NT2/D1 (cell line): ENCODE measurements at regions not wholly inside any gene's neighbourhood (a gene's known extent, or its start where the extent isn't known, plus 50 kb on each side); places are given as distances from the start of the nearest gene placed in this dataset.

Experiments used
- DNase-seq: peaks from one replicate; pipeline ENCODE4 v3.0.0-alpha.2; 2011; ENCODE audit warnings: low read depth, low spot score
- H3K27me3 ChIP-seq: 2 replicates; pipeline ENCODE4 v1.6.0; 2011; ENCODE audit warnings: mild to moderate bottlenecking; ENCODE audit not compliant: insufficient read length, insufficient read depth
- H3K36me3 ChIP-seq: 2 replicates; pipeline ENCODE4 v1.6.1; 2011; ENCODE audit warnings: mild to moderate bottlenecking, low read length, mixed read lengths; ENCODE audit not compliant: insufficient read depth, insufficient read length
- H3K4me1 ChIP-seq: 2 replicates; pipeline ENCODE4 v1.5.1; 2011; ENCODE audit not compliant: insufficient read depth, insufficient read length
- H3K4me3 ChIP-seq: 2 replicates; pipeline ENCODE4 v1.5.1; 2011; ENCODE audit warnings: low read depth; ENCODE audit not compliant: insufficient read length
- H3K9ac ChIP-seq: 2 replicates; pipeline ENCODE4 v1.6.0; 2011; ENCODE audit warnings: low read depth; ENCODE audit not compliant: insufficient read length
- H3K9me3 ChIP-seq: 2 replicates; pipeline ENCODE4 v1.5.1; 2011; ENCODE audit warnings: mild to moderate bottlenecking, low read length; ENCODE audit not compliant: insufficient read depth
- SUZ12 ChIP-seq: IDR thresholded peaks from 2 replicates; pipeline ENCODE4 v1.6.1; 2011; ENCODE audit not compliant: insufficient read length, insufficient read depth; ENCODE audit errors: extremely low read depth
- YY1 ChIP-seq: IDR thresholded peaks from 2 replicates; pipeline ENCODE4 v1.6.1; 2011; ENCODE audit not compliant: insufficient read length, insufficient read depth
- ZNF274 ChIP-seq: IDR thresholded peaks from 2 replicates; pipeline ENCODE4 v1.6.1; 2011; ENCODE audit warnings: mild to moderate bottlenecking, low read depth, low read length

DNA sequence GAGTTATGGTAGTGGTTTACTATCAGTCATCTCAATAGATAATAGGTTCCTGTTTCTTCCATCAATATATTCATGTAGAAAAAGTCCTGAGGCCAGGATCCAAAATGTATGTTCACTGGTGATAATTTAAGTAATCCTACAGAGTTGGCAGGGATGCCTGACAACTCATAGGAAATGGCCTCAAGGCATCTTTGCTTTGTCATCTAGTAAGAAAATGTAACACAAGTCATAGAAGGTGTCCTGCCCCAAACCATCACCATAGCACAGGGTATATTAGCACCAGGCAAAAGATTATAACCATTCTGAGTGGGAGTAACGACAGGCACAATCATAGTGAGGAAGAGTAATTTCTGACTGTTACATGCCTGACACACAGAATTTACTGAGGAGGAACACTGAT is 257.0 kb downstream of the TMEM167A start:
- DNase-seq: no peak
- Histone ChIP-seq H3K9me3 (no peaks in the 10 kb centered on the region), H3K9ac (no peak overlapping the region), H3K4me3 (no peak overlapping the region), H3K4me1 (no peaks in the 10 kb centered on the region), H3K27me3 (no peaks in the 10 kb centered on the region), H3K36me3 (no peaks in the 10 kb centered on the region)
- no peak for TF ChIP-seq ZNF274
- no peak for TF ChIP-seq YY1
- TF ChIP-seq SUZ12: no peak

DNA sequence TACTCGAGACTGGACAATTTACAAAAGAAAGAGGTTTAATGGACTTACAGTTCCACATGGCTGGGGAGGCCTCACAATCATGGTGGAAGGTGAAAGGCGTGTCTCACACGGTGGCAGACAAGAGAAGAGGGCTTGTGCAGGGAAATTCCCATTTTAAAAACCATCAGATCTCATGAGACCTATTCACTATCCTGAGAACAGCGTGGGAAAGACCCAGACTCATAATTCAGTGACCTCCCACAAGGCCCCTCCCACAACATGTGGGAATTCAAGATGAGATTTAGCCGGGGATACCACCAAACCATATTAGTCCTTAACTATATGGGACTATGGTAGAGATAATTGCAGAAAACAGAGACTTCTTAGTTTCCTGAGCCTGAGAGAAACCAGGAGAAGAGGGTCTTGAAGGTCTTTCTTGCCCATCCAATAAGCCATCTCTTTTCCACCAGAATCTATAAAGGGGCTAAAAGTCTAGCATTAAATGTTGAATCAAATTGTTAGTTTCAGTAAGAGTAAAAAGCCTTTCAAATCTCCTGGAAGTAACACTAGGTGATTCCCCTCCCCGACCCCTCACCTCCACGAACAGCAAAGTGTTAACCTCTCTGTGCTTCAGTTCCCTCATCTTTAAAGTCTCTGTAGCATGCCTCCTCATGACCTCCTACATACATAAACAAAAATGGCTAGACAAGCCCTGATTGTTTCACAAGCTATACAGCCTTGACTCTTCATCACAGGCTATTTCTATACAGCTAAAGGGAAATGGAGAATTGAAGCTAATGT is 259.1 kb downstream of the TMEM167A start:
- DNase-seq: no peak
- no peaks in the 10 kb centered on the region for H3K27me3 ChIP-seq
- H3K9ac ChIP-seq: no peak overlapping the region
- H3K4me1 ChIP-seq: no peaks in the 10 kb centered on the region
- no peak overlapping the region for H3K4me3 ChIP-seq
- no peak for TF ChIP-seq ZNF274
- no peak for TF ChIP-seq SUZ12
- no peak for TF ChIP-seq YY1
- H3K9me3 ChIP-seq: no peaks in the 10 kb centered on the region
- H3K36me3 ChIP-seq: no peaks in the 10 kb centered on the region

DNA sequence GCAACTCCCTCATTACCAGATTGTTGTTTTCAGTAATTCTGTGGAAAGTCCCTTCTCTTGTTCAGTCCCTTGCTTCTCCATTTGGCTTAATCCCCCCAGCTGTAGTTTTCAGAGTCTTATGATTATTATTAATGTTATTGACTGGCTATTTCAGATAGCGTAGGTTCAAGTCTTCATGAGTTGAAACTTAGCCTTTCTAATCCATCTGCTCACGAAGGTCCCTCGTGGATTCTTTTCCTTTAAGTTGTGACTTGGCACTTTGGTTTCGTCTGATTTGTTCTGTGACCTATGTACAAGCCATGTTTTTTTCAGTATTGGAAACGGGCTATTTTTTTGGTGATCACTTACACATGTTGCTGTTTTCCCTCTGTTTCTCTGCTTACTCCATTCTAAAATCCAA is 260.3 kb downstream of the TMEM167A start:
- no peak for DNase-seq
- H3K4me3 ChIP-seq: no peak overlapping the region
- H3K4me1 ChIP-seq: no peaks in the 10 kb centered on the region
- H3K27me3 ChIP-seq: no peaks in the 10 kb centered on the region
- no peak overlapping the region for H3K9ac ChIP-seq
- no peaks in the 10 kb centered on the region for H3K36me3 ChIP-seq
- H3K9me3 ChIP-seq: no peaks in the 10 kb centered on the region
- no peak for TF ChIP-seq SUZ12
- TF ChIP-seq ZNF274: no peak
- TF ChIP-seq YY1: no peak

DNA sequence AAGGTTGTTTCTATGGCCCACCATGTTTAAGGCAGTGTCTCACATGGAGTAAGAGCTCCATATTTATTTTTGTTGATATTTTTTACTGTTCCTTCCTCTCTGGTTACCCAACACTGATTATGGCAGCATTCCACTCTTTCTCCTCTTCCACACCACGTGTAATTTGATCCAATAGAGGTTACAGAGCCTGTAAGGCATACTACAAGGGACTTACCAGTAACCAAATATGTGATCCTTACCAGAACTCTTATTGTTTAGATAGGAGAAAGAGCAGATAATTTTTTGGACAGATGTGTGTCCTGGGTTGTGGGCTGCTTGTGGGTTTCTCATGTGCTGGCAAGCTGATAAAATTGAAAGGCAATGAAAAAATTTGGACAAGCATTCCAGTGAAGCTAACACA is 261.3 kb downstream of the TMEM167A start:
- no peak for DNase-seq
- Histone ChIP-seq H3K9me3 (no peaks in the 10 kb centered on the region), H3K36me3 (no peaks in the 10 kb centered on the region), H3K4me1 (no peaks in the 10 kb centered on the region), H3K4me3 (no peak overlapping the region), H3K27me3 (no peaks in the 10 kb centered on the region), H3K9ac (no peak overlapping the region)
- no peak for TF ChIP-seq ZNF274

DNA sequence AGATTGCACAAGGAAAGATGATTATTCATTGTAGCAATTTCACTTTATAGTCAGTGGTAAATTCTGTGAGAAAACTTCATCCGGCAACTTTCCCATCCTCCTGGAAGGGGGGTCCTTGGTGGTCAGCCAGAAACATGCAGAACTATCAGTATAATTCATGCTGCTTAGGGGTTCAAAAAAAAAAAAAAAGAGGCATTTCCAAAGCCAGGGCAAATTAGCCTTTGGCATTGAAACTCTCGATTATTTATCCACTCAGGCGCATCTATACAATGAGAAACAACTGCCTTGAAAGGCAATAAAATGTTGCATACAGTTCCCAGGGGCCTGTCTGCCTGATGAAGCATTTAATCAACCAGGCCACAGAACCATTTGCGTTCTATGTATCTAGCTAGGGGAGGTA is 263.3 kb downstream of the TMEM167A start:
- no peak for TF ChIP-seq SUZ12
- TF ChIP-seq YY1: no peak
- no peak for TF ChIP-seq ZNF274
- Histone ChIP-seq H3K9ac (no peak overlapping the region), H3K36me3 (no peaks in the 10 kb centered on the region), H3K4me3 (no peak overlapping the region), H3K4me1 (no peaks in the 10 kb centered on the region), H3K27me3 (no peaks in the 10 kb centered on the region), H3K9me3 (no peaks in the 10 kb centered on the region)
- DNase-seq: no peak

DNA sequence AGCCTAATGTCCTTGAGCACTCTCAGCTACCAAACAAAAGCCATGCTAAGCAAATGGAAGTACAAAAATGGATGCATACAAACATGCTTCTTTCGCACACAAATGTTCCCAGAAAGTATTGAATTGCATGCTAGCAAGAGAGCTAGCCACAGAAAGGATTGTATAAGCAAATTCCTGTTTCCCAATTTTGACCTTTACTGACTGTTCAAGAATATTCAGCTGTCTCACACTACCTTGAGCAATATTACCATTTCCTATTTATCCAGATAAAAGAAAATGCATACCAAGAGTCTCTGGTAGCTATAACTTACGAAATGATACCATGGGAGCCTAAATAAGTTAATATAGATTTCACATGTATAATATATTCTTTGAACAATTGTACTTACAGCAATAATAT is 264.6 kb downstream of the TMEM167A start:
- Histone ChIP-seq H3K4me1 (no peaks in the 10 kb centered on the region), H3K9ac (no peak overlapping the region), H3K9me3 (no peaks in the 10 kb centered on the region), H3K27me3 (no peaks in the 10 kb centered on the region), H3K4me3 (no peak overlapping the region), H3K36me3 (no peaks in the 10 kb centered on the region)
- no peak for DNase-seq
- no peak for TF ChIP-seq ZNF274
- no peak for TF ChIP-seq SUZ12
- TF ChIP-seq YY1: no peak

DNA sequence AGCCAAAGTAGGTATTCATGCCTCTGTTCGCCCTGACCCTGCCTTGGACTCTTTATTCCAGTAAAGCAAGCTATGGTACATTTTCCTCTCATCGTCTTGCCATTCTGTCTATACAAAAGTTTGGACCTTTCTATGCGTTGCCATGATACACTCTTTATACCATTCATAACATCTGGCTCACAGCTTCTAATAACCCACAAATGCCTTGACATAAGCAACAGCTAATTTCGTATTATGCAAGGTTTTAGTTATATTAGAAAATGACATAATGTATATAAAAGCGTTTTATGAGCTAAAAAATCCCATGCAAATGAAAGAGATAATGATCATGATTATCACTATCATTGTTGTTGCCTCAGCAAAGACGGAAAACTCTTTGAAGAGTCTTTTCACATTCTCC is 265.7 kb downstream of the TMEM167A start:
- Histone ChIP-seq H3K4me3 (no peak overlapping the region), H3K36me3 (no peaks in the 10 kb centered on the region), H3K27me3 (no peaks in the 10 kb centered on the region), H3K4me1 (no peaks in the 10 kb centered on the region), H3K9me3 (no peaks in the 10 kb centered on the region), H3K9ac (no peak overlapping the region)
- DNase-seq: no peak
- TF ChIP-seq SUZ12 (no peak), ZNF274 (no peak), YY1 (no peak)
